Liver (tissue), 7 donors: ENCODE measurements at regions not wholly inside any gene's neighbourhood (a gene's known extent, or its start where the extent isn't known, plus 50 kb on each side); places are given as distances from the start of the nearest gene placed in this dataset.

Experiments used
- DNase-seq: peaks from one replicate; pipeline ENCODE4 v3.0.0-alpha.2; 2017; ENCODE audit warnings: low spot score
- H3K27ac ChIP-seq, 2 donors: one replicate each; pipeline ENCODE4 v1.7.0; 2013; ENCODE audit warnings: inconsistent platforms in 2 of 2, low read length in 2 of 2, control low read depth in 1 of 2, low read depth in 1 of 2, mild to moderate bottlenecking in 1 of 2
- H3K27me3 ChIP-seq, 4 donors: one replicate each; pipeline versions ENCODE4 v1.6.1 to v1.7.0; 2013; ENCODE audit warnings: low read length in 3 of 4, inconsistent platforms in 1 of 4, mild to moderate bottlenecking in 1 of 4, moderate library complexity in 1 of 4; ENCODE audit not compliant: control insufficient read depth in 4 of 4, insufficient read depth in 4 of 4
- H3K36me3 ChIP-seq, 4 donors: one replicate each; pipeline versions ENCODE4 v1.6.1 to v1.7.0; 2013; ENCODE audit warnings: low read length in 3 of 4, mild to moderate bottlenecking in 3 of 4, low read depth in 1 of 4, moderate library complexity in 1 of 4; ENCODE audit not compliant: control insufficient read depth in 4 of 4, insufficient read depth in 3 of 4
- H3K4me1 ChIP-seq, 4 donors: one replicate each; pipeline versions ENCODE4 v1.6.1 to v1.7.0; 2013; ENCODE audit warnings: low read length in 3 of 4, mild to moderate bottlenecking in 3 of 4, moderate library complexity in 1 of 4; ENCODE audit not compliant: control insufficient read depth in 4 of 4, insufficient read depth in 4 of 4
- H3K4me3 ChIP-seq, 3 donors: one replicate each; pipeline versions ENCODE4 v1.6.1 to v1.7.0; 2013; ENCODE audit warnings: low read length in 3 of 3, control low read depth in 1 of 3, low read depth in 1 of 3, mild to moderate bottlenecking in 1 of 3
- H3K9ac ChIP-seq, 2 donors: one replicate each; pipeline ENCODE4 v1.7.0; 2013; ENCODE audit warnings: low read length in 2 of 2, mild to moderate bottlenecking in 2 of 2, moderate library complexity in 2 of 2, control low read depth in 1 of 2, low read depth in 1 of 2
- H3K9me3 ChIP-seq, 4 donors: one replicate each; pipeline versions ENCODE4 v1.6.1 to v1.7.0; 2013; ENCODE audit warnings: low read length in 3 of 4; ENCODE audit not compliant: control insufficient read depth in 4 of 4
- EGR1 ChIP-seq, 2 donors: IDR thresholded peaks; 2 replicates each; pipeline ENCODE4 v1.6.1; 2016 to 2018; ENCODE audit warnings: antibody characterized with exemption in 2 of 2, low read depth in 2 of 2
- HNF4G ChIP-seq: IDR thresholded peaks from 2 replicates; pipeline ENCODE4 v1.6.1; 2016; ENCODE audit warnings: antibody characterized with exemption
- JUND ChIP-seq, 2 donors: IDR thresholded peaks; 2 replicates each; pipeline ENCODE4 v1.6.1; 2016; ENCODE audit warnings: antibody characterized with exemption in 2 of 2
- RAD21 ChIP-seq, 2 donors: IDR thresholded peaks; 2 replicates each; pipeline ENCODE4 v1.6.1; 2016; ENCODE audit warnings: antibody characterized with exemption in 2 of 2, mild to moderate bottlenecking in 2 of 2
- RXRA ChIP-seq, 2 donors: IDR thresholded peaks; 2 replicates each; pipeline ENCODE4 v1.6.1; 2017 to 2018; ENCODE audit warnings: antibody characterized with exemption in 2 of 2, mild to moderate bottlenecking in 1 of 2
- SP1 ChIP-seq: IDR thresholded peaks from 2 replicates; pipeline ENCODE4 v1.6.1; 2018; ENCODE audit warnings: antibody characterized with exemption, mild to moderate bottlenecking
- YY1 ChIP-seq: IDR thresholded peaks from 2 replicates; pipeline ENCODE4 v1.6.1; 2016; ENCODE audit warnings: antibody characterized with exemption, mild to moderate bottlenecking
- WGBS: extraction: QIAGEN DNeasy Blood & Tissue Kit; methylation state at CpG from one replicate; pipeline ENCODE4 v1.1.7; 2013; 5-methylcytosine and 5-hydroxymethylcytosine counted together
- TF ChIP-seq, protein P1 (sequence below): IDR thresholded peaks from 2 replicates; pipeline ENCODE4 v1.6.1; 2016; ENCODE audit warnings: antibody characterized with exemption
- TF ChIP-seq, protein P2 (sequence below): IDR thresholded peaks from 2 replicates; pipeline ENCODE4 v1.6.1; 2016; ENCODE audit warnings: antibody characterized with exemption
- TF ChIP-seq, protein P3 (sequence below): IDR thresholded peaks from 2 replicates; pipeline ENCODE4 v1.6.1; 2016; ENCODE audit warnings: antibody characterized with exemption, mild to moderate bottlenecking
- TF ChIP-seq, protein P4 (sequence below): IDR thresholded peaks from 2 replicates; pipeline ENCODE4 v1.6.1; 2016; ENCODE audit warnings: antibody characterized with exemption
- donor health status: healthy.
- donor health status: healthy.
- donor health status: healthy.
- donor health status: healthy.

DNA sequence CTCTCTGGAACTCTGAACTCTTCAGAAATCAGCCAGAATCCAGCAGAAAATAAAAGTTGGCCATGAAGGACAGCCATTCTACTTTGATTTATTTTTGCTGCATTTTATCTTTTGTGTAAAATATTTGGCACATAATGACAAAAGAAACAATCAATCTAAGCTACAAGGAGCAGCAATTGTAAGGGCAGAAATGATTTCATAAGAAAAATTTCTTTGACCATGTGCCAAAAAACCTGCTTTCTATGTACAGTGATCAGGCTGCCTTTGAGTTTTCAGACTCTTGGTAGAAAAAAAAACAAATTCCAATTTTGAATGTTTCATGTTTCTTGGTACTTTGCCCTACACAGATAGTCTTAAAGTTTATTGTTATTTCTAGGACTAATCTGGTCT, 69.8 kb upstream of the SLC1A3 start:
- Histone ChIP-seq H3K27me3 (no peaks in the 10 kb centered on the region), H3K9me3 (no peaks in the 10 kb centered on the region), H3K9ac (no peak overlapping the region), H3K36me3 (no peaks in the 10 kb centered on the region), H3K4me3 (no peak overlapping the region), H3K27ac (no peak overlapping the region), H3K4me1 (no peaks in the 10 kb centered on the region)
- DNase-seq, result no peak
- TF ChIP-seq, protein P1, sequence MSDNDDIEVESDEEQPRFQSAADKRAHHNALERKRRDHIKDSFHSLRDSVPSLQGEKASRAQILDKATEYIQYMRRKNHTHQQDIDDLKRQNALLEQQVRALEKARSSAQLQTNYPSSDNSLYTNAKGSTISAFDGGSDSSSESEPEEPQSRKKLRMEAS, result no peak
- TF ChIP-seq RAD21 (IDR thresholded peaks at IDR 0.05), result no peak
- TF ChIP-seq HNF4G, result no peak
- no peak for TF ChIP-seq SP1

DNA sequence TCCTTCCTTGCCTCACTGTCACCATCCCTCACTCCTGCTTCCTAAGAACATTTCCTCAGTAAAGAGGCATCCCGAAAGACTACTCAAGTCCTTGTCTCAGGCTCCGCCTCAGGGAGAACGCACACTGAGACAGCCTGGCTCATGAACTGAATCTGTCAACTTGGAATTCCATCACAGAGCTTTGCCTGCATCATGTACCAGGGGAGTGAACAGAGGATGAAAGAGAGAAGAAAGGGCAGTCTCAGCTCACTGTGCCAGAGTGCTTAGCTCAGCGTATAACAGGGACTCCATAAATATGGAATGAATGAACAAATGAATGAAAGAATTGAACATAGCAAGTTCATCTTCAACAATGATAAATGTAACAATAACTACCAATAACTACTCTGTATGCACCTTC, 68.7 kb upstream of the SLC1A3 start:
- H3K36me3 ChIP-seq, result no peaks in the 10 kb centered on the region
- 89% methylated on average over 4 of the region's 4 CpGs for WGBS

More for the DNA sequence above, 68.7 kb upstream of the SLC1A3 start:
- Histone ChIP-seq H3K27me3 (no peaks in the 10 kb centered on the region), H3K4me1 (no peaks in the 10 kb centered on the region), H3K9ac (no peak overlapping the region), H3K9me3 (no peaks in the 10 kb centered on the region), H3K27ac (no peak overlapping the region), H3K4me3 (no peak overlapping the region)
- DNase-seq, result no peak
- TF ChIP-seq, protein P2, sequence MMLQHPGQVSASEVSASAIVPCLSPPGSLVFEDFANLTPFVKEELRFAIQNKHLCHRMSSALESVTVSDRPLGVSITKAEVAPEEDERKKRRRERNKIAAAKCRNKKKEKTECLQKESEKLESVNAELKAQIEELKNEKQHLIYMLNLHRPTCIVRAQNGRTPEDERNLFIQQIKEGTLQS, result no peak
- no peak for TF ChIP-seq JUND (IDR thresholded peaks at IDR 0.05)
- no peak for TF ChIP-seq RXRA (IDR thresholded peaks at IDR 0.05)
- no peak for TF ChIP-seq EGR1 (IDR thresholded peaks at IDR 0.05; ENCODE audit: low read depth in 2 of 2)
- no peak for TF ChIP-seq YY1
- TF ChIP-seq, protein P3, sequence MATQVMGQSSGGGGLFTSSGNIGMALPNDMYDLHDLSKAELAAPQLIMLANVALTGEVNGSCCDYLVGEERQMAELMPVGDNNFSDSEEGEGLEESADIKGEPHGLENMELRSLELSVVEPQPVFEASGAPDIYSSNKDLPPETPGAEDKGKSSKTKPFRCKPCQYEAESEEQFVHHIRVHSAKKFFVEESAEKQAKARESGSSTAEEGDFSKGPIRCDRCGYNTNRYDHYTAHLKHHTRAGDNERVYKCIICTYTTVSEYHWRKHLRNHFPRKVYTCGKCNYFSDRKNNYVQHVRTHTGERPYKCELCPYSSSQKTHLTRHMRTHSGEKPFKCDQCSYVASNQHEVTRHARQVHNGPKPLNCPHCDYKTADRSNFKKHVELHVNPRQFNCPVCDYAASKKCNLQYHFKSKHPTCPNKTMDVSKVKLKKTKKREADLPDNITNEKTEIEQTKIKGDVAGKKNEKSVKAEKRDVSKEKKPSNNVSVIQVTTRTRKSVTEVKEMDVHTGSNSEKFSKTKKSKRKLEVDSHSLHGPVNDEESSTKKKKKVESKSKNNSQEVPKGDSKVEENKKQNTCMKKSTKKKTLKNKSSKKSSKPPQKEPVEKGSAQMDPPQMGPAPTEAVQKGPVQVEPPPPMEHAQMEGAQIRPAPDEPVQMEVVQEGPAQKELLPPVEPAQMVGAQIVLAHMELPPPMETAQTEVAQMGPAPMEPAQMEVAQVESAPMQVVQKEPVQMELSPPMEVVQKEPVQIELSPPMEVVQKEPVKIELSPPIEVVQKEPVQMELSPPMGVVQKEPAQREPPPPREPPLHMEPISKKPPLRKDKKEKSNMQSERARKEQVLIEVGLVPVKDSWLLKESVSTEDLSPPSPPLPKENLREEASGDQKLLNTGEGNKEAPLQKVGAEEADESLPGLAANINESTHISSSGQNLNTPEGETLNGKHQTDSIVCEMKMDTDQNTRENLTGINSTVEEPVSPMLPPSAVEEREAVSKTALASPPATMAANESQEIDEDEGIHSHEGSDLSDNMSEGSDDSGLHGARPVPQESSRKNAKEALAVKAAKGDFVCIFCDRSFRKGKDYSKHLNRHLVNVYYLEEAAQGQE, result no peak
- TF ChIP-seq, protein P4, sequence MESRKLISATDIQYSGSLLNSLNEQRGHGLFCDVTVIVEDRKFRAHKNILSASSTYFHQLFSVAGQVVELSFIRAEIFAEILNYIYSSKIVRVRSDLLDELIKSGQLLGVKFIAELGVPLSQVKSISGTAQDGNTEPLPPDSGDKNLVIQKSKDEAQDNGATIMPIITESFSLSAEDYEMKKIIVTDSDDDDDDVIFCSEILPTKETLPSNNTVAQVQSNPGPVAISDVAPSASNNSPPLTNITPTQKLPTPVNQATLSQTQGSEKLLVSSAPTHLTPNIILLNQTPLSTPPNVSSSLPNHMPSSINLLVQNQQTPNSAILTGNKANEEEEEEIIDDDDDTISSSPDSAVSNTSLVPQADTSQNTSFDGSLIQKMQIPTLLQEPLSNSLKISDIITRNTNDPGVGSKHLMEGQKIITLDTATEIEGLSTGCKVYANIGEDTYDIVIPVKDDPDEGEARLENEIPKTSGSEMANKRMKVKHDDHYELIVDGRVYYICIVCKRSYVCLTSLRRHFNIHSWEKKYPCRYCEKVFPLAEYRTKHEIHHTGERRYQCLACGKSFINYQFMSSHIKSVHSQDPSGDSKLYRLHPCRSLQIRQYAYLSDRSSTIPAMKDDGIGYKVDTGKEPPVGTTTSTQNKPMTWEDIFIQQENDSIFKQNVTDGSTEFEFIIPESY, result no peak
- no peak for TF ChIP-seq RAD21 (IDR thresholded peaks at IDR 0.05)
